ENCODE measurements at regions not wholly inside any gene's neighbourhood (a gene's known extent, or its start where the extent isn't known, plus 50 kb on each side); places are given as distances from the start of the nearest gene placed in this dataset.
"Not testable (repeated sequence)": the region's sequence is repeated elsewhere in the genome, so short reads cannot be mapped to it uniquely, and the experiment has no call there.

GRCh38 chr5:6248132-6248531 lies 130.2 kb downstream of the MED10 start:
- no peaks in the 10 kb centered on the region for H3K27me3 Mint-ChIP-seq (ENCODE audit: unreplicated experiment)
- BruUV-seq (replicated peaks), result no TSS peak
- H3K36me3 Mint-ChIP-seq (ENCODE audit: insufficient read depth, unreplicated experiment), result no peaks in the 10 kb centered on the region
- no peak for DNase-seq
- H3K27ac Mint-ChIP-seq (ENCODE audit: unreplicated experiment), result no peak overlapping the region
- peaks cover 2% of the 10 kb centered on the region for H3K9me3 Mint-ChIP-seq (ENCODE audit: low read depth, unreplicated experiment)
- no peak for TF ChIP-seq CTCF (IDR thresholded peaks at IDR 0.05; ENCODE audit: unreplicated experiment)
- CTCF ChIA-PET, result no interaction called here
- H3K4me3 Mint-ChIP-seq (ENCODE audit: low read depth, unreplicated experiment), result no peak overlapping the region
- intact Hi-C loops (cut with micrococcal nuclease; ENCODE audit: unreplicated experiment), result no loop called here
- H3K4me1 Mint-ChIP-seq (ENCODE audit: low read depth, unreplicated experiment), result no peaks in the 10 kb centered on the region

- Mint-ChIP-seq H3K27ac (ENCODE audit: unreplicated experiment) (no peak overlapping the region), H3K4me1 (ENCODE audit: low read depth, unreplicated experiment) (no peaks in the 10 kb centered on the region), H3K4me3 (ENCODE audit: low read depth, unreplicated experiment) (no peak overlapping the region), H3K9me3 (ENCODE audit: low read depth, unreplicated experiment) (peaks cover 2% of the 10 kb centered on the region), H3K27me3 (ENCODE audit: unreplicated experiment) (no peaks in the 10 kb centered on the region), H3K36me3 (ENCODE audit: insufficient read depth, unreplicated experiment) (no peaks in the 10 kb centered on the region)
- no peak for TF ChIP-seq CTCF (IDR thresholded peaks at IDR 0.05; ENCODE audit: unreplicated experiment)
- no TSS peak for BruUV-seq (replicated peaks)
- no peak for DNase-seq
- intact Hi-C loops (cut with micrococcal nuclease; ENCODE audit: unreplicated experiment), result no loop called here
- CTCF ChIA-PET, result no interaction called here
Observed at GRCh38 chr5:6246820-6247437, 131.4 kb downstream of the MED10 start.

DNA sequence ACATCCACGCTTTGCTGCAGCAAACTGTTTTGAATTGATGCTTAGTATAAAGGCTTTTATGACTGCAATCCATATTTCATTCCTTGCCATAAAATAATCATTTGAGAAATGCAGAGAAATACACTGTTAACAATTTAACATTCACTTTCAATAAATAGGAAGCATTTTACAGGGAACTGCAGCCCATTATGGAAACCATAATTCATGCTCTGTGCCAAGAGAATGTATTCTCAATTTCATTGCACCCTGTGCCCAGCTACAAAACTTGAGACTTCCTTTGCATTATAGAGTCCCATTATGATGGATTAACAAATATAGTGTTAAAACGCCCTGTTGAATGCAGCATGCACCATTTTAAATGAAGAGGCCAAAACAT lies 134.0 kb downstream of the MED10 start:
- Mint-ChIP-seq H3K4me3 (ENCODE audit: low read depth, unreplicated experiment) (no peak overlapping the region), H3K4me1 (ENCODE audit: low read depth, unreplicated experiment) (no peaks in the 10 kb centered on the region), H3K36me3 (ENCODE audit: insufficient read depth, unreplicated experiment) (no peaks in the 10 kb centered on the region), H3K27ac (ENCODE audit: unreplicated experiment) (no peak overlapping the region), H3K27me3 (ENCODE audit: unreplicated experiment) (no peaks in the 10 kb centered on the region), H3K9me3 (ENCODE audit: low read depth, unreplicated experiment) (peaks cover 4% of the 10 kb centered on the region)
- no peak for DNase-seq
- TF ChIP-seq CTCF (IDR thresholded peaks at IDR 0.05; ENCODE audit: unreplicated experiment), result no peak
- BruUV-seq (replicated peaks), result no TSS peak
- intact Hi-C loops (cut with micrococcal nuclease; ENCODE audit: unreplicated experiment), result no loop called here
- CTCF ChIA-PET, result no interaction called here

DNA sequence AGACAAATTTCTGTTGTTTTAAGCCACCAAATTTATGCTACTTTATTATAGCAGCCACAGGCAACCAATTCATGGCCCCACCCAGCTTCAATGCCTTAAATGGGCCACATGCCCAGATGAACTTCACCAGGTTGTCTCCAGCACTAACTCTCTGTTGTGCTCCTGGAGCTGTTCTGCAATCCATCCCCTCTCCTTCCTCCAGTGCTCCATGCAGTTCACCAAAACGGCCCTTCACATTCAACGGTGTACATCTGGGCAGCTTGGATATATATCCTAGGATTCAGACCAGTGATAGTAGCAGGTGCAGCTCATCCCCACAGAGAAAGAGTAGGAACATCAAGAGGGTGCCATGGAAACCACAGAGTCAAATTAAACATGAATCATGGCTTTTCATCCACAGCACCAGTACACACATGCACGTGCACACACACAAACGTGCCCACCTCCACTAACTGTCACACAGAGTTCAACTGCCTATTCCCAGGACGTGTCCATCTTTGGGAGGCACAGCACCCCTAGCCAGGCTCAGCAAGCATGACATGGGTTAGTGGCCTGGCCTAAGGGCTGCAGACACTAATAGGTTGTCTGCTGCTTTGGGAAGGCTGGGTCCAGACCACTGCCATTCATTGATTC lies 134.5 kb downstream of the MED10 start:
- Mint-ChIP-seq H3K36me3 (ENCODE audit: insufficient read depth, unreplicated experiment) (no peaks in the 10 kb centered on the region), H3K4me1 (ENCODE audit: low read depth, unreplicated experiment) (no peaks in the 10 kb centered on the region), H3K27me3 (ENCODE audit: unreplicated experiment) (no peaks in the 10 kb centered on the region), H3K27ac (ENCODE audit: unreplicated experiment) (no peak overlapping the region), H3K9me3 (ENCODE audit: low read depth, unreplicated experiment) (peaks cover 4% of the 10 kb centered on the region), H3K4me3 (ENCODE audit: low read depth, unreplicated experiment) (no peak overlapping the region)
- TF ChIP-seq CTCF (IDR thresholded peaks at IDR 0.05; ENCODE audit: unreplicated experiment), result no peak
- intact Hi-C loops (cut with micrococcal nuclease; ENCODE audit: unreplicated experiment), result no loop called here
- no TSS peak for BruUV-seq (replicated peaks)
- CTCF ChIA-PET, result no interaction called here
- no peak for DNase-seq

- BruUV-seq (replicated peaks); H3K27ac Mint-ChIP-seq (ENCODE audit: unreplicated experiment); CTCF ChIA-PET; H3K4me1 Mint-ChIP-seq (ENCODE audit: low read depth, unreplicated experiment); H3K36me3 Mint-ChIP-seq (ENCODE audit: insufficient read depth, unreplicated experiment); DNase-seq; H3K4me3 Mint-ChIP-seq (ENCODE audit: low read depth, unreplicated experiment); H3K9me3 Mint-ChIP-seq (ENCODE audit: low read depth, unreplicated experiment); H3K27me3 Mint-ChIP-seq (ENCODE audit: unreplicated experiment); intact Hi-C loops (cut with micrococcal nuclease; ENCODE audit: unreplicated experiment): not testable (repeated sequence)
Observed at GRCh38 chr5:6241056-6241455, 137.3 kb downstream of the MED10 start.

Measured in Calu3 (cell line).